ENCODE measurements at regions not wholly inside any gene's neighbourhood (a gene's known extent, or its start where the extent isn't known, plus 50 kb on each side); places are given as distances from the start of the nearest gene placed in this dataset.

DNA sequence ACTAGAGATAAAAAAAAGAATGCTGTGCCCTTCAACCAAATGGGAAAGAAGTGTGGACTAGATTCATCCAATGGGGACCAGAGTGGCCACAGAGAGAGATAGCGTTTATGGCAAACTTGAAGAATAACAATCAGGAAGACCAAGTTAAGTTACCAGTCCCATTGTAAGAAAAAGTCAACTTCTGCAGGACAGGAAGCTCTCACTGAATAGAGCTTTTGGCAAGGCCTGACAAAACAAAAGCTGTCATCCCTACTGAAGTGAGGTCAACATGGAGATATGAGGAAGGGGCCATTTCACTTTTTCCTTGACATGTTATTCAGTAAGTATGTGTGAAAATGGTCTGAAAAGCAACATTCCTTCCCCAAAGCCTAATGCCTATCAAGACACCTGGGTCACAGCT is 111.8 kb upstream of the KLHL13 start:
- no peak for TF ChIP-seq POLR2A (IDR thresholded peaks at IDR 0.05; ENCODE audit: low read length)
- TF ChIP-seq GATA1 (IDR thresholded peaks at IDR 0.05; ENCODE audit: low read depth, low read length): no peak
